Stomach (tissue), 4 donors: ENCODE measurements at regions not wholly inside any gene's neighbourhood (a gene's known extent, or its start where the extent isn't known, plus 50 kb on each side); places are given as distances from the start of the nearest gene placed in this dataset.

Experiments
- small RNA-seq, 4 donors: library from RNA; depleted of rRNA; stranded (forward); fragments of <200 nt; gene quantifications; one replicate each; pipeline ENCODE3, GENCODE V24; 2016

Small RNAs in the stretch of these regions (small RNA-seq; reads per million reads assigned to genes)
- gene AC138701.2, result 0 reads per million in 4 donors
- gene IGHD1OR15-1A, result 0 reads per million in 4 donors
- gene IGHD2OR15-2A, result 0 reads per million in 4 donors
- 0 reads per million in 4 donors for gene IGHD3OR15-3A
- 0 reads per million in 4 donors for gene IGHD4OR15-4A
- 0 reads per million in 4 donors for gene IGHD5OR15-5A
- gene RN7SL584P, result 0 reads per million in 4 donors
- gene RNU6-978P, result 0 reads per million in 4 donors
